ENCODE measurements at regions not wholly inside any gene's neighbourhood (a gene's known extent, or its start where the extent isn't known, plus 50 kb on each side); places are given as distances from the start of the nearest gene placed in this dataset.

DNA sequence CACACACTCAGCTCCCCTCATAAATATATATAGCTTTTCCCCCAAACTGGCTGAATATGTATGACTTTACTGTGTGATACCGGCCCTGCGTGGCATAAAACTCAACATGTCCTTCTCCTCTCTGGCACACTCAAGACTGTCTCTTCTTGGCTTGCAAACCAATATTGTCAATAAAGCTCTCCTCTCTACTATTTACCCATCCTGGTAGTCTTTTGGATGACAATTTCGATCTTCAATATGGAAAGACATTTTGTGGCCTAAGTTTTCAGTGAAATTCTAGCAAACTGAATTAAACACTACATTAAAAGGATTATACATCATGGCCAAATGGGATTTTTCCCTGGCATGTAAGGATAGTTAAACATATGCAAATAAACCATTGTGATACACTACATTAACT is 1255.9 kb downstream of the JRKL start:
- intact Hi-C loops (cut with micrococcal nuclease; ENCODE audit: unreplicated experiment) = no loop called here
- H3K27ac ChIP-seq = no peak overlapping the region
- no peaks in the 10 kb centered on the region for H3K27me3 ChIP-seq (ENCODE audit: insufficient read depth, low read depth)
- H3K36me3 ChIP-seq (ENCODE audit: low read depth) = no peaks in the 10 kb centered on the region
- no peaks in the 10 kb centered on the region for H4K20me1 ChIP-seq (ENCODE audit: insufficient read depth)
- no peak overlapping the region for H2AFZ ChIP-seq
- no peaks in the 10 kb centered on the region for H3F3A ChIP-seq (ENCODE audit: insufficient read depth, low read depth)
- no peak for DNase-seq
- BruUV-seq (replicated peaks) = no TSS peak
- no peaks in the 10 kb centered on the region for H3K79me2 ChIP-seq (ENCODE audit: low read depth)
- H3K4me1 ChIP-seq (replicated peaks; ENCODE audit: insufficient read depth) = no peaks in the 10 kb centered on the region
- no peaks in the 10 kb centered on the region for H3K9me3 ChIP-seq (ENCODE audit: insufficient read depth, low read depth)
- no peaks in the 10 kb centered on the region for H3K9me2 ChIP-seq (ENCODE audit: insufficient read depth)
- no peak overlapping the region for H3K4me3 ChIP-seq
- ChIA-PET POLR2A (ENCODE audit: unreplicated experiment) (no interaction called here), CTCF (no interaction called here)
- H3K4me2 ChIP-seq = no peak overlapping the region
- TF ChIP-seq, protein P1, sequence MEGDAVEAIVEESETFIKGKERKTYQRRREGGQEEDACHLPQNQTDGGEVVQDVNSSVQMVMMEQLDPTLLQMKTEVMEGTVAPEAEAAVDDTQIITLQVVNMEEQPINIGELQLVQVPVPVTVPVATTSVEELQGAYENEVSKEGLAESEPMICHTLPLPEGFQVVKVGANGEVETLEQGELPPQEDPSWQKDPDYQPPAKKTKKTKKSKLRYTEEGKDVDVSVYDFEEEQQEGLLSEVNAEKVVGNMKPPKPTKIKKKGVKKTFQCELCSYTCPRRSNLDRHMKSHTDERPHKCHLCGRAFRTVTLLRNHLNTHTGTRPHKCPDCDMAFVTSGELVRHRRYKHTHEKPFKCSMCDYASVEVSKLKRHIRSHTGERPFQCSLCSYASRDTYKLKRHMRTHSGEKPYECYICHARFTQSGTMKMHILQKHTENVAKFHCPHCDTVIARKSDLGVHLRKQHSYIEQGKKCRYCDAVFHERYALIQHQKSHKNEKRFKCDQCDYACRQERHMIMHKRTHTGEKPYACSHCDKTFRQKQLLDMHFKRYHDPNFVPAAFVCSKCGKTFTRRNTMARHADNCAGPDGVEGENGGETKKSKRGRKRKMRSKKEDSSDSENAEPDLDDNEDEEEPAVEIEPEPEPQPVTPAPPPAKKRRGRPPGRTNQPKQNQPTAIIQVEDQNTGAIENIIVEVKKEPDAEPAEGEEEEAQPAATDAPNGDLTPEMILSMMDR (conservative IDR thresholded peaks at IDR 0.05) = no peak
- no peak for TF ChIP-seq EZH2 (IDR thresholded peaks at IDR 0.05; ENCODE audit: low read depth)

DNA sequence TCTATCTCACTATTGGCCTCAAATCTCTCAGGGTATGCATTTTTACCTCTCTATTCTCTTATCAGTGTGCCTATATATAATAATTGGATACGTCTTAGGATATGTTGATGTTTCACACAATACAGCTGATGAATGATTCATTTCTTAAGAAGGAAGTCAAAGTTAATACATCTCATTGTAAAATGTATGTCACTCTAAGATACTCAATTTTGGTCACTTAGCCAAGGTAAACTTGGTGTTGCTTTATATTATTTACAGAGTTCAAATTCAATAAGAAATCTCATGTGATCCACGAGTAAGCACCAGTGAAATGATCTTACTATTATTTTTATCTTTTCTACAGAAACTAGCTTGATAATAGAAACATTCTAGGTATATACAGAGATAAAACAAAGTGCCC is 1266.5 kb downstream of the JRKL start:
- Histone ChIP-seq H3K27ac (no peak overlapping the region), H3K27me3 (ENCODE audit: insufficient read depth, low read depth) (no peaks in the 10 kb centered on the region), H3K9me2 (ENCODE audit: insufficient read depth) (no peaks in the 10 kb centered on the region), H3K4me1 (replicated peaks; ENCODE audit: insufficient read depth) (no peaks in the 10 kb centered on the region), H3F3A (ENCODE audit: insufficient read depth, low read depth) (no peaks in the 10 kb centered on the region), H3K9me3 (ENCODE audit: insufficient read depth, low read depth) (no peaks in the 10 kb centered on the region), H3K4me2 (no peak overlapping the region), H2AFZ (no peak overlapping the region), H3K79me2 (ENCODE audit: low read depth) (no peaks in the 10 kb centered on the region), H4K20me1 (ENCODE audit: insufficient read depth) (0 out of 2 replicates have a peak, but pooled peaks cover 5% of the 10 kb centered on the region), H3K36me3 (ENCODE audit: low read depth) (no peaks in the 10 kb centered on the region), H3K4me3 (no peak overlapping the region)
- DNase-seq = no peak
- TF ChIP-seq EZH2 (IDR thresholded peaks at IDR 0.05; ENCODE audit: low read depth) = no peak
- TF ChIP-seq, protein P1 (conservative IDR thresholded peaks at IDR 0.05) = no peak
- intact Hi-C loops (cut with micrococcal nuclease; ENCODE audit: unreplicated experiment) = no loop called here
- ChIA-PET CTCF (no interaction called here), POLR2A (ENCODE audit: unreplicated experiment) (no interaction called here)
- BruUV-seq (replicated peaks) = no TSS peak

DNA sequence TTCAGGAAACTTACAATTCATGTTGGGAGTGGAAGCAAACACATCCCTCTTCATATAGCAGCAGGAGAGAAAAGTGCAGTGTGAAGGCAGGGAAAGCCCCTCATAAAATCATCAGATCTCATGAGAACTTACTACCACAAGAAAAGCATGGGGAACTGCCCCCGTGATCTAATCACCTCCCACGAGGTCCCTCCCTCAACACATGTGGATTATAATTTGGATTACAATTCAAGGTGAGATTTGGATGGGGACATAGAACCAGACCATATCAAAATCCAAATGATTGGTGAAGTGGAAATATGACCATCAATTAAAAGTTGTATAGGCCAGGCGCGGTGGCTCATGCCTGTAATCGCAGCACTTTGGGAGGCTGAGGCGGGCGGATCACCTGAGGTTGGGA is 1268.0 kb downstream of the JRKL start:
- intact Hi-C loops (cut with micrococcal nuclease; ENCODE audit: unreplicated experiment) = no loop called here
- H3K27me3 ChIP-seq (ENCODE audit: insufficient read depth, low read depth) = no peaks in the 10 kb centered on the region
- DNase-seq = no peak
- H3K27ac ChIP-seq = no peak overlapping the region
- no peak for TF ChIP-seq EZH2 (IDR thresholded peaks at IDR 0.05; ENCODE audit: low read depth)
- TF ChIP-seq, protein P1 (conservative IDR thresholded peaks at IDR 0.05) = no peak
- H4K20me1 ChIP-seq (ENCODE audit: insufficient read depth) = 0 out of 2 replicates have a peak, but pooled peaks cover 5% of the 10 kb centered on the region
- H3K36me3 ChIP-seq (ENCODE audit: low read depth) = no peaks in the 10 kb centered on the region
- CTCF ChIA-PET = no interaction called here
- BruUV-seq (replicated peaks) = no TSS peak
- H3K4me2 ChIP-seq = no peak overlapping the region
- H3K4me1 ChIP-seq (replicated peaks; ENCODE audit: insufficient read depth) = no peaks in the 10 kb centered on the region
- no peaks in the 10 kb centered on the region for H3K9me2 ChIP-seq (ENCODE audit: insufficient read depth)
- no peak overlapping the region for H3K4me3 ChIP-seq
- POLR2A ChIA-PET (ENCODE audit: unreplicated experiment) = no interaction called here
- no peak overlapping the region for H2AFZ ChIP-seq
- no peaks in the 10 kb centered on the region for H3F3A ChIP-seq (ENCODE audit: insufficient read depth, low read depth)
- no peaks in the 10 kb centered on the region for H3K9me3 ChIP-seq (ENCODE audit: insufficient read depth, low read depth)
- no peaks in the 10 kb centered on the region for H3K79me2 ChIP-seq (ENCODE audit: low read depth)

Data from PC-9 (cell line).